C4-2B (cell line): ENCODE measurements at regions not wholly inside any gene's neighbourhood (a gene's known extent, or its start where the extent isn't known, plus 50 kb on each side); places are given as distances from the start of the nearest gene placed in this dataset.

ENCODE experiments used
- H3K27ac ChIP-seq: fragments of 450-650 bp; 2 replicates; pipeline ENCODE4 v1.5.1; 2017
- CTCF ChIP-seq: fragments of 450-650 bp; conservative IDR thresholded peaks from 2 replicates; pipeline ENCODE4 v1.5.1; 2017; ENCODE audit warnings: mild to moderate bottlenecking
- ZFX ChIP-seq: fragments of 450-650 bp; IDR thresholded peaks from 2 replicates; pipeline ENCODE4 v1.6.1; 2017

- TF ChIP-seq ZFX (no peak), CTCF (no peak)
- no peak overlapping the region for H3K27ac ChIP-seq
Observed at GRCh38 chr9:103899866-103900265, 194.2 kb upstream of the SMC2 start.

- H3K27ac ChIP-seq, result no peak overlapping the region
- TF ChIP-seq ZFX, result no peak
- TF ChIP-seq CTCF, result no peak
Observed at GRCh38 chr9:103900466-103900865, 193.6 kb upstream of the SMC2 start.

GRCh38 chr9:103902263-103902662 is 191.8 kb upstream of the SMC2 start:
- TF ChIP-seq CTCF (no peak), ZFX (no peak)
- H3K27ac ChIP-seq, result no peak overlapping the region

GRCh38 chr9:103904242-103904641 is 189.9 kb upstream of the SMC2 start:
- no peak for TF ChIP-seq ZFX
- no peak for TF ChIP-seq CTCF

GRCh38 chr9:103913899-103914298 is 180.2 kb upstream of the SMC2 start:
- no peak overlapping the region for H3K27ac ChIP-seq
- TF ChIP-seq CTCF (no peak), ZFX (no peak)

More at GRCh38 chr9:103904242-103904641, 189.9 kb upstream of the SMC2 start:
- no peak overlapping the region for H3K27ac ChIP-seq

GRCh38 chr9:103919605-103920209 is 174.4 kb upstream of the SMC2 start:
- no peak overlapping the region for H3K27ac ChIP-seq
- no peak for TF ChIP-seq CTCF

GRCh38 chr9:103928442-103928841 is 165.7 kb upstream of the SMC2 start:
- no peak overlapping the region for H3K27ac ChIP-seq
- peak; percentile 17 for TF ChIP-seq CTCF
- no peak for TF ChIP-seq ZFX
